Heart right ventricle (tissue), 16 donors: ENCODE measurements at regions not wholly inside any gene's neighbourhood (a gene's known extent, or its start where the extent isn't known, plus 50 kb on each side); places are given as distances from the start of the nearest gene placed in this dataset.

Experiments
- ATAC-seq, 8 donors: fragments of 200-7000 bp; cut with Tn5 transposase; one replicate each; pipeline ENCODE4 v1.9.1; 2020; ENCODE audit warnings: mild to moderate bottlenecking in 8 of 8, moderate library complexity in 8 of 8, moderate number of reproducible peaks in 1 of 8
- DNase-seq, 2 donors: peaks; one replicate each; pipeline ENCODE4 v3.0.0-alpha.2; 2020
- H3K27ac ChIP-seq, 10 donors: fragments of 200-600 bp; sonication (generic) in 2 of 10; one replicate each; pipeline versions ENCODE4 v1.5.0 to v1.8.0; 2020 to 2022; ENCODE audit warnings: mild to moderate bottlenecking in 3 of 10
- H3K27me3 ChIP-seq, 7 donors: fragments of 200-600 bp; one replicate each; pipeline ENCODE4 v1.8.0; 2021 to 2022; ENCODE audit warnings: mild to moderate bottlenecking in 2 of 7
- H3K36me3 ChIP-seq, 9 donors: fragments of 200-600 bp; sonication (generic) in 1 of 9; one replicate each; pipeline versions ENCODE4 v1.5.0 to v1.8.0; 2020 to 2022; ENCODE audit warnings: mild to moderate bottlenecking in 2 of 9
- H3K4me1 ChIP-seq, 9 donors: fragments of 200-600 bp; sonication (generic) in 1 of 9; one replicate each; pipeline versions ENCODE4 v1.5.0 to v1.8.0; 2020 to 2022; ENCODE audit warnings: mild to moderate bottlenecking in 4 of 9
- H3K4me3 ChIP-seq, 10 donors: fragments of 200-600 bp; sonication (generic) in 2 of 10; one replicate each; pipeline versions ENCODE4 v1.5.0 to v1.8.0; 2020 to 2022; ENCODE audit warnings: mild to moderate bottlenecking in 7 of 10, moderate library complexity in 2 of 10
- H3K9me3 ChIP-seq, 11 donors: fragments of 200-600 bp in 10 of 11; sonication (generic) in 2 of 11; one replicate each; pipeline versions ENCODE4 v1.5.0 to v1.8.0; 2013 to 2022; ENCODE audit warnings: mild to moderate bottlenecking in 2 of 11, control low read depth in 1 of 11, moderate library complexity in 1 of 11
- WGBS, 2 donors: extraction: QIAGEN DNeasy Blood & Tissue Kit; methylation state at CpG; one replicate each; pipeline ENCODE4 v1.1.7; 2013; ENCODE audit warnings: inconsistent platforms in 1 of 2; 5-methylcytosine and 5-hydroxymethylcytosine counted together
- intact Hi-C, 10 donors: fragments of 100-400 bp; cut with DNase I; formaldehyde crosslinking; loops; one replicate each; pipeline versions ENCODE4 v1.11.1 to v1.14.2; 2022
- TF ChIP-seq, protein P1 (sequence below), 9 donors: fragments of 200-600 bp; sonication (generic) in 2 of 9; IDR thresholded peaks; one replicate each; pipeline versions ENCODE4 v1.5.0 to v1.8.0; 2021 to 2022; ENCODE audit warnings: antibody characterized with exemption in 9 of 9, mild to moderate bottlenecking in 5 of 9, moderate library complexity in 1 of 9
- donor health status: Arrhythmogenic right ventricular cardiomyopathy.
- donor health status: ischemic (EF 13 %, LVEDD 7.1; RV severe dilation, severe dysfunction).
- donor health status: healthy with polysubstance abuse.
- donor health status: DM: no; HTN: yes; CAD: no.
- donor health status: DM: no; HTN: no; CAD: no.
- donor health status: ischemic (EF 25% LVEDD 6.9; RV normal size, moderate dysfunction).
- donor health status: ischemic (EF 25% LVEDD 5.7; RV mildly dilated, moderate dysfunction).
- donor health status: healthy.
- donor health status: DM: yes; HTN: yes; CAD: no.
- donor health status: Ischemic cardiomyopathy.
- donor health status: ischemic (EF 35%, LVEDD 5.7; RV mildly dilated, moderate dysfunction).
- donor health status: nonischemic (EF 11% LVEDD 7.7; RV severe dilation, severe dysfunction).
- donor health status: DM: yes; HTN: yes; CAD: no.
- donor health status: PGD.
- donor health status: ischemic (EF 29% LVEDD 5.4; RV normal size, mild dysfunction).
- donor health status: nonischemic (EF 23%, LVEDD 6.1; RV moderate dilation, normal function).

GRCh38 chr9:91162311-91162710, 199.4 kb downstream of the AUH start:
- TF ChIP-seq, protein P1, sequence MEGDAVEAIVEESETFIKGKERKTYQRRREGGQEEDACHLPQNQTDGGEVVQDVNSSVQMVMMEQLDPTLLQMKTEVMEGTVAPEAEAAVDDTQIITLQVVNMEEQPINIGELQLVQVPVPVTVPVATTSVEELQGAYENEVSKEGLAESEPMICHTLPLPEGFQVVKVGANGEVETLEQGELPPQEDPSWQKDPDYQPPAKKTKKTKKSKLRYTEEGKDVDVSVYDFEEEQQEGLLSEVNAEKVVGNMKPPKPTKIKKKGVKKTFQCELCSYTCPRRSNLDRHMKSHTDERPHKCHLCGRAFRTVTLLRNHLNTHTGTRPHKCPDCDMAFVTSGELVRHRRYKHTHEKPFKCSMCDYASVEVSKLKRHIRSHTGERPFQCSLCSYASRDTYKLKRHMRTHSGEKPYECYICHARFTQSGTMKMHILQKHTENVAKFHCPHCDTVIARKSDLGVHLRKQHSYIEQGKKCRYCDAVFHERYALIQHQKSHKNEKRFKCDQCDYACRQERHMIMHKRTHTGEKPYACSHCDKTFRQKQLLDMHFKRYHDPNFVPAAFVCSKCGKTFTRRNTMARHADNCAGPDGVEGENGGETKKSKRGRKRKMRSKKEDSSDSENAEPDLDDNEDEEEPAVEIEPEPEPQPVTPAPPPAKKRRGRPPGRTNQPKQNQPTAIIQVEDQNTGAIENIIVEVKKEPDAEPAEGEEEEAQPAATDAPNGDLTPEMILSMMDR (IDR thresholded peaks at IDR 0.05) = no peak
- peak overlapping the region in 1 of 10 donors; percentile 70 for H3K27ac ChIP-seq
- DNase-seq (no peak), ATAC-seq (no peak)
- no peaks in the 10 kb centered on the region for H3K9me3 ChIP-seq
- 85 to 92% methylated on average over 5 of the region's 5 CpGs for WGBS, 2 donors
- H3K27me3 ChIP-seq = no peaks in the 10 kb centered on the region
- peaks cover 0 to 50% (median 19%) of the 10 kb centered on the region in 9 donors for H3K4me1 ChIP-seq
- no peaks in the 10 kb centered on the region for H3K36me3 ChIP-seq
- H3K4me3 ChIP-seq = peak overlapping the region in 1 of 10 donors; percentile 26
- intact Hi-C loops = loop anchor here in 1 of 10 donors (5.0 kb wide), 1 partner anchor 45 kb away; no protein-coding TSS in a partner anchor

DNA sequence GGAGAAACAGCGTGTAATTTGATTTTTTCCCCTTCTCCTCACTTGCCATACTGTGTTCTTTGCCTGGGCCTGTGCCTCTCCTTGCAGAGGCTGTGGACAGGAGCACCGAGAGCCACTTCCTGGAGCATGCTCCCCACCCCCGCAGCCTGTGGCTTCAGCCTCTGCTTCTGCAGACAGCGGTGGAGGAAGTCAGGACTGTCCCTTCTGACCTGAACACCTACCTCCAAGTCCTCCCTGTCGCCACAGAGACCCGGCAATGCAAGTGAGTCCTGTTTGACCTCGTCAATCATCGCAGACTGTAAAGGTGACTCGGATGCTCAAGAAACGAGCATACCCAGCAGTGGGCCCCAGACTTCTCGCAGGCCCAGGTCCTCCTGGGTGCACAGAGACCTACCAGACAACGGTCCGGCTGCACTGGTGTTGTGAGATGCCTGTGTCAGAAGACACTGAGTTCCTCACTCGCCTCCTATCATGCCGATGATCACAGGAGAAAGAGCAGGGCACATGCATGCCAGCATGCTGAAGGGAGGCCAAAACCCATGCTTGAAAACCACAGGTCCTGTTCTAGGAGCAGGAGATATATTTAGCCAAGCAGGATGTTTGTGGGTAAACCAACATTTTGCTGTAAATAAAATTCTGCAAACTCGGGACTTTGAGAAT, 198.8 kb downstream of the AUH start:
- ATAC-seq (peak in 4 of 8 donors; percentile 33 to 52 (median 39)), DNase-seq (no peak)
- TF ChIP-seq, protein P1 (IDR thresholded peaks at IDR 0.05) = no peak
- WGBS, 2 donors = 48 to 55% methylated on average over 16 of the region's 16 CpGs
- Histone ChIP-seq H3K27me3 (no peaks in the 10 kb centered on the region), H3K4me1 (peaks cover 0 to 50% (median 19%) of the 10 kb centered on the region in 9 donors), H3K9me3 (no peaks in the 10 kb centered on the region), H3K4me3 (peak overlapping the region in 1 of 10 donors; percentile 26), H3K36me3 (no peaks in the 10 kb centered on the region), H3K27ac (peak overlapping the region in 1 of 10 donors; percentile 70)
- intact Hi-C loops = loop anchor here in 1 of 10 donors (5.0 kb wide), 1 partner anchor 44 kb away; no protein-coding TSS in a partner anchor

DNA sequence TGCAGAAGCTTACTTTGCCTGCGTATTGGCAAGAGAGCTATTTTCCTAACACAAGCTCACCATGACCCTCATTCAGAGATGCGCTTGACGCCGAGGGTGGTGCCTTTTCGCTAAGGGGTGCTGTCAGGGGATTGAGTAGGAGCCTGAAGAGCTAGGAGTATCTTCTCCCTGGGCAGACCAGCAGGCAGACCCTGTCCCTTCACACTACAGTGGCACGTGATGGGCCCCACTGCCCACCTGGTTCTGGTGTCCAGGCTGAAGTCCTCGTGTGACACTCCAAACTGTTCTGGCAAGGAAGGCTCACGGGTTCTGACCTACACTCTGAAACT, 198.3 kb downstream of the AUH start:
- peaks cover 0 to 50% (median 19%) of the 10 kb centered on the region in 9 donors for H3K4me1 ChIP-seq
- H3K36me3 ChIP-seq = no peaks in the 10 kb centered on the region
- H3K27me3 ChIP-seq = no peaks in the 10 kb centered on the region
- no peak for ATAC-seq
- no peak for DNase-seq
- TF ChIP-seq, protein P1 (IDR thresholded peaks at IDR 0.05) = no peak
- no peaks in the 10 kb centered on the region for H3K9me3 ChIP-seq
- intact Hi-C loops = loop anchor here in 1 of 10 donors (5.0 kb wide), 1 partner anchor 44 kb away; no protein-coding TSS in a partner anchor
- H3K4me3 ChIP-seq = peak overlapping the region in 1 of 10 donors; percentile 26
- 87 to 90% methylated on average over 8 of the region's 8 CpGs for WGBS, 2 donors
- peak overlapping the region in 1 of 10 donors; percentile 70 for H3K27ac ChIP-seq

DNA sequence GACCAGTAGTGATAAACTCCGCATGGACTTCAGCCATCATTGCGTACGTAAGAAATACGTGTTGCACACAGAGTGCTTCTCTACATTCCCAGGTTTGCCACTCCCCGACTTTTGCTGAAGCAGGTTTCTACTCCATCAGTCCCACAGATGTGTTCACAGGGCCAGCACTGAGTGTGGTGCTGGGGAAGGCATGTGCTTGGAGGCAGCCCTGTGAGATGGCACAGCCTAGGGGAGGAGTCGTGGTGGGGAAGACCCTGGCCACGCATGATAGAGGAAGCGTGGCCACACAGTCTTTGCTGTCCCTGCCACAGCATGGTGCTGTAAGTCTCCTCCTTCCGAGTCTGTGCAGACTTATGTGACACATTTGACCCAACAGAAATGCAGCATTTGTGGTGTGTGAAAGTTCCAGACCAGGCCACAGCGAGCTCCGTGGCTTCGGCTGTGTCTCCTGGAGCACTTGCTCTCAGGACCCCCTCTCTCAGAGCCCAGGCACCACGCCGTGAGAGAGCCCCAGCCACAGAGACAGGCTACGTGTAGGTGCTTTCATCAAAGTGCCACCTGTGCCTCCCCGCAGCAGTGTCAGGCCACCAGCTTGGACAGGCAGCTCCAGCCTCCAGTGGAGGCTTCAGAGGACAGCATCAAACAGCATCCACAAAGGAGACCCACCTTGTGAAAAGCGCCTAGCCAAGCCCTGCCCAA, 197.8 kb downstream of the AUH start:
- no peaks in the 10 kb centered on the region for H3K27me3 ChIP-seq
- intact Hi-C loops = loop anchor here in 1 of 10 donors (5.0 kb wide), 1 partner anchor 43 kb away; no protein-coding TSS in a partner anchor
- H3K36me3 ChIP-seq = no peaks in the 10 kb centered on the region
- DNase-seq (no peak), ATAC-seq (peak in 1 of 8 donors; percentile 32)
- TF ChIP-seq, protein P1 (IDR thresholded peaks at IDR 0.05) = no peak
- peak overlapping the region in 1 of 10 donors; percentile 70 for H3K27ac ChIP-seq
- no peak overlapping the region for H3K4me3 ChIP-seq
- peaks cover 0 to 50% (median 19%) of the 10 kb centered on the region in 9 donors for H3K4me1 ChIP-seq
- H3K9me3 ChIP-seq = no peaks in the 10 kb centered on the region
- 92 to 93% methylated on average over 17 of the region's 17 CpGs for WGBS, 2 donors
